NCI-H345 (cell line): ENCODE measurements at regions not wholly inside any gene's neighbourhood (a gene's known extent, or its start where the extent isn't known, plus 50 kb on each side); places are given as distances from the start of the nearest gene placed in this dataset.

Source experiments
- DNase-seq: peaks from one replicate; lab custom pipeline; 2025; lab: John Stamatoyannopoulos, UW

DNA sequence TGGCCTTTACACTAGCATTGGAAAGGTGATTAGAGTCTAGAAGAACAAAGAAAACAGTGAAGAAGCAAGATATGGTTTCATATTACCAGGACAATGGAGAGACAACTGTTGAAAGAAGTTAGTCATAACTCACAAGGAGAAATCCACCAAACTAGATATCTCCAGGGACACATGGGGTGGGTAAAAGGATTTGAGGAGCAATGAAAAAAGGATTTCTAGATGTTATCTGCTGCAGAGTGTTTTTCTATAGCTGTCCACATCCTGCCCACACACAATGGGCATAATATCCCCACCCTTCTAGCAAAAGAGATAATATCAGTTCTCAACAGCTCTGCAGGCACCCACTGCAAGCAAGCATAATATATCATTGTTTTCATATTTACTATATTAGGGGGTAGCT lies 303.1 kb downstream of the HAO1 start:
- DNase-seq = no peak

DNA sequence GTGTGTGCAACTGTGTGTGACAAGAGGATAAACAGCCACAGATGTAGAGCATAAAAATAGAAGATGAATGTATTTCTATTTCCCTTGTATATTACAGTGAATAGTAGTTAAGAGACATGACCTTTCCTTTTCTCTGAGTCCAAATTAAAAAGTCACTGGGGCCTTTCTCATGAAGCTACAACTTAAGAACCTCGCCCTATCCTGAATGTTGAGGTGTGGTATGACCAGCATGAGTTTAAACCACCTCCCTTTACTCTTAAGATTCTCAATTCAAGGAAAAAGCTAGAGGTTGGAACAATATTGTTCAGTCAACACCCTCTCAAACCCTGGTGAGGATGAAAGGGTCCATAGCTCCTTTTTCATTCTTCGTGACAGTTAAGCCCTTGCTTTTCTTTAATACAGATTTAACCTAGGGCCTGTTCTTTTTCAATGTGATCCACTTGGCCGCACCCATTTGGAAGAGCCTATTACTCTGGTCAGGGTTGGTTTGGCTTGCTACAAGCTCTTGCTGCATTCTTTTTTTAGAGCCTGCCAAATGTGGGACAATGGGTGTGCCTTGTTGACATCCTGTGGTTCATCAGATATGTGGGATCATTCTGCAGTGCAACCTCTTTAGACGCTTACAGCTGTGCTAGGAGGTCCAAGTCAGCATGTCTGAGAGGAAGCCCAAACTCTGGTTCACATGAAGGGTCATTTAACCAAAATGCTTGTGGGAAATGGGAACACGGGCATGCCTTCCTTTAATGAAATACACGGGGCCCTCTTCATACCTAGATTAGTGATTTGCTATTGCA lies 290.0 kb downstream of the HAO1 start:
- peak; percentile 65 for DNase-seq

DNA sequence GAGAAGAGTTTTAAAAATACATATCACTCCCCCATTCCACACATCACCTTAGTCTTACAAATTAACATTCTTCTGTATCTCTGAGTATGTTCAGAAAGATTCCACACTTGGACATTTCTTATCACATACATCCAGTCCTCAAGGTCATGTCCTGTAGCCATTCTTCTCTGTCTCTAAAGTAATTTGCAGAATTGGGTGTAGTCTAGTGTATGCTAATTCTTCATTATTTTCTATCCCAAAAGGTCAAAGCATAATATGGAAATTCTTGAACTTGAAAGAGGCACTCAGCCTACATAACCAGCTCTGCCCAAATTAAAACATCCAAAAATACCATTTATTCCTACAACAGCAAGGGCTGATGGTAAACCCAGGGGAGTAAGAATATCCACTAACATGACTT lies 286.0 kb downstream of the HAO1 start:
- no peak for DNase-seq

- DNase-seq = no peak
These were observed 283.4 kb downstream of the HAO1 start for GRCh38 chr20:7656687-7657467.

GRCh38 chr20:7657569-7657968 lies 282.7 kb downstream of the HAO1 start:
- DNase-seq = no peak

DNA sequence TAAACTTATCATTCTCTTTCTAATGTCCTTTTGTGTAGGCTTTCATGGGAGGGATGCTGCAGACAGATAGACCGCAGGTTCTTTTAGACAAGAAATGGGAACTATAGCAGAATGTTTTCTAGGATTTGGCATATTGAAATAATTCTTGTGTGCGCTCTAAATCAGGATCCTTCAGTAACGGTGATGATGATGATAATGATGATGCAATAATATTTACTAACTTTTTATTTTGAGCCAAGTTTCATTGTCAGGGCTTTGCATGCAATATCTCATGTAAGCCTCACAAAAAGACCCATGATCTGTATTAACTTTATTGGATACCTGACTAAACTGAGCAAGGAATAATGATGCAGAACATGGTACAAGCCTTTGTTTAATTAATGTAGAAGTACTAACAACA lies 280.1 kb downstream of the HAO1 start:
- no peak for DNase-seq

DNA sequence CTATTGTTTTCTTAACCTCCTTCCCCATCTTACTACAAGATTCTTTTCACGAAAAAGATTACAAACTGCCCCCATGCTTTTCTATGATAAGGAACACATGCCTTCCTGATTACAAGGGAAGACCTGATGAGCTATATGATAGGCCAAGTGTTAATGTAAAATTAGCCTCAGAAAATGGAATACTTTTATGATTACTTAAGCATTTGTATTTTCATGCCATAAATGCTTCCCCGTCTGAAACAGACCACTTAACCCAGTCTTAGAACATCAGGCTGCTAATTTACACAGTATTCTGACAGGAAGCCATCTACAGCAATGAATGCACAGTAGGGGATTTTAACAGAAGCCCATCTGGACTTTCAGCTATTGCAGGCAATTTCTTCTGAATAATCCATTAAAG lies 274.9 kb downstream of the HAO1 start:
- DNase-seq = no peak

- DNase-seq = no peak
These were observed 273.1 kb downstream of the HAO1 start for GRCh38 chr20:7667194-7667593.

DNA sequence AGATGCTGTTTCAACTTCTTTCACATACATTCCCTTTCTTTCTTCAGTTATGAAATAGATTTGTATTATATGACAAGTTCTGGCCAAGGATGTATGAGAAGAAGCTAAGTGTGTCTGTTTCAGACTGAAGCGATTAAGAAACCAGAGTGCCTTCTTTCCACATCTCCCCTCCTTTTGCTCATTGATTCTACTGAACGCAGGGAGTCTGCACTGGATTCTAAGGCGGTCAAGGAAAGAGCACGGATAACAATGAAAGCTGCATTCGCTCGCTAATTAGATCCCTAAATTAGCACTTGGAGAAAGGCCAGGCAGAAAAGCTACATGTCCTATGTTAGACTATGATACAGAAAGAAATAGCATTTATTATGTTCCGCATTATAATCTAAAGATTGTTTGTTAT lies 267.7 kb downstream of the HAO1 start:
- no peak for DNase-seq

- no peak for DNase-seq
These were observed 266.4 kb downstream of the HAO1 start for GRCh38 chr20:7673841-7674240.

- DNase-seq = no peak
These were observed 257.3 kb downstream of the HAO1 start for GRCh38 chr20:7682916-7683315.

DNA sequence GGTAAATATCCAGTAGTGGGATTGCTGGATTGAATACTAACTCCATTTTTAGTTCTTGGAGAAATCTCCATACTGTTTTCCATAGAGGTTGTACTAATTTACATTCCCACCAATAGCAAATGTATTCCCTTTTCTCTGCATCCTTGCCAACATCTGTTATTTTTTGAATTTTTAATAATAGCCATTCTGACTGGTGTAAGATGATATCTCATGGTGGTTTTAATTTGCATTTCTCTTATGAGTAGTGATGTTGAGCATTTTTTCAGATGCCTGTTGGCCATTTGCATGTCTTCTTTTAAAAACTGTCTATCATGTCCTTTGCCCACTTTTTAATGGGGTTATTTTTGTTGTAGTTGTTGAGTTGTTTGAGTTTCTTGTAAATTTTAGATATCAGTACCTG lies 253.2 kb downstream of the HAO1 start:
- no peak for DNase-seq

DNA sequence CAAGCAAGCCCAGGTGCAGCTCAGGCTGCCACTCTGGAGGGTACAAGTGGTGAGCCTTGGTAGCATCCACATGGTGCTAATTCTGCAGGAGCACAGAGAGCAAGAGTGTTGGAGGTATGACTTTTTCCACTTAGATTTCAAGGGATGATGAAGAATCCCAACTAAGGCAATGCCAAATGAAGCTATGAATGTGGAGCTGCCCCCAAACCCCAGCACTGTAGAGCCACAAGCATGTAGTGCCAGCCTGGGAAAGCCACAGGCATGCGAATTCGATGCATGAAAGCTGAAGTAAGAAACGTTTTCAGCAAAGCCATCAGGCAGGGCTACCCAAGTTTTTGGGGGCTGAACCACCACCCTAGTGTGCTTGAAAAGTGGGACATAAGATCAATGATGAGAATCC lies 251.1 kb downstream of the HAO1 start:
- no peak for DNase-seq

DNA sequence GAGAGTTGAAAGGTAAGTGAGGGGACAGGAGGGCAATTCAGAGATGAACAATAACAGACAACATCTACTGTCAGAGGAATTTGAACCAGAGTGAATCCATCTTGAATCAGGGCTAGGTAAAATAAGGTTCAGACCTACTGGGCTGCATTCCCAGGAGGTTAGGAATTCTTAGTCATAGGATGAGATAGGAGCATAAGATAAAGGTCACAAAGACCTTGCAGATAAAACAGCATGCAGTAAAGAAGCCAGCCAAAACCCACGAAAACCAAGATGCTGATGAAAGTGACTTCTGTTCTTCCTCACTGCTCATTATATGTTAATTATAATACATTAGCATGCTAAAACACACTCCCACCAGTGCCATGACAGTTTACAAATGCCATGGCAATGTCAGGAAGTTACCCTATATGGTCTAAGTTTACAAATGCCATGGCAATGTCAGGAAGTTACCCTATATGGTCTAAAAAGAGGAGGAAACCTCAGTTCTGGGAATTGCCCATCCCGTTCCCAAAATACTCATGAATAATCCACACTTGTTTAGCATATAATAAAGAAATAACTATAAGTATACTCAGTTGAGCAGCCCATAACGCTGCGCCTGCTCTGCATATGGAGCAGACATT lies 248.5 kb downstream of the HAO1 start:
- no peak for DNase-seq

DNA sequence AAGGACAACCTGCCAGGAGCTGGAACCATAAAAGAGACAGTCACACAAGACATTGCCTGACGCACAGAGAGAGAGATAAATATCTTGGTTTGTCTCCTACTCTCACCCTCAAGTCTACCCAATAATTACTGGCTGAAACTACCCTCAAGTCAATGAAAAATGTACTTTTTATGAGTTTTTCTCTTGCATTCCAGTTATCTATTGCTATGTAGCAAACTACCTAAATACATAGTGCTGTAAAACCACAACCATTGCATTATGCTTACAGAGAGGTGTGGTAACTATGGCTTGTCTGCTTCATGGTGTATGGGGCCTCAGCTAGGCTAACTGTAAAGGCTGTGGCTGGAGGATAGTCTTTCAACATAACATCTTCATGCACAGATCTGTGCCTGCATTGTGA lies 247.8 kb downstream of the HAO1 start:
- DNase-seq = no peak

DNA sequence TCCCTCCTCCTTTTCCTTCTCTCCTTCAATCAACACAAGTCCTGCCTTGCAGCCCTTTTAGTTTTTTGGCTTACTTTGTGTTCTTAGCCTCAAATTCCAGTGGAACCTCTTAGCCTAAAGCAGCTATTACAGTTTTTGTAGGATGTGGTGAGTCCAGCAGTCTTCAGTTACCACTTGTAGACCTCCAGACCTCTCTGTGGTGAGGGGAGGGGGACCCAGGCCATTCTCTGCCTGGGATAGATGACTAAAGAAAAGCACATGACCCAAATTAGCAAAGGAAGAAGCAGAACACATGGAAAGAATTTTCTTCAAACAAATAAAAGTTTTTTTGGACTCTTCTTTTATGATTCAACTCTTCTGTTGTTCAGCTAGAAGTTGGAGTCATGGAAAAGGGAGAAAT lies 246.5 kb downstream of the HAO1 start:
- DNase-seq = no peak

- DNase-seq = no peak
These were observed 245.2 kb downstream of the HAO1 start for GRCh38 chr20:7695051-7695495.

DNA sequence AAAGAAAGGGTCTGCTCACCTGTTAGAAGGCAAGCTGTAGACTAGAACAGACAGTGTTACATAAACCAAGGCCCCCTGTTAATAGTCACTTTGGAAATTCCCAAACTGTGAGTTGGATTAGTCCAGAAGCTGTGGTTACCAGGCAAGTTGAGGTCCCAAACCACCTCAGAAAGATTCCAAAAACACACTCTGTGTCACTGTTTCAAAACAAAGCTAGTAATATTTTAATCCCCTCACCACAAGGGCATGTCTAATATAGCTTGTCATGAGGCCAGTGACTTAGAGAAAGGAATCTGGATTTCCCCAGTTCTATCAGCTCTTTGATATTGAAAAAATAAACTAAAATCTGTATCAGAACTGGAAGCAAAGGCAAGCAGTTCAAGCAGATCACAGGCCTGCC lies 244.6 kb downstream of the HAO1 start:
- no peak for DNase-seq

DNA sequence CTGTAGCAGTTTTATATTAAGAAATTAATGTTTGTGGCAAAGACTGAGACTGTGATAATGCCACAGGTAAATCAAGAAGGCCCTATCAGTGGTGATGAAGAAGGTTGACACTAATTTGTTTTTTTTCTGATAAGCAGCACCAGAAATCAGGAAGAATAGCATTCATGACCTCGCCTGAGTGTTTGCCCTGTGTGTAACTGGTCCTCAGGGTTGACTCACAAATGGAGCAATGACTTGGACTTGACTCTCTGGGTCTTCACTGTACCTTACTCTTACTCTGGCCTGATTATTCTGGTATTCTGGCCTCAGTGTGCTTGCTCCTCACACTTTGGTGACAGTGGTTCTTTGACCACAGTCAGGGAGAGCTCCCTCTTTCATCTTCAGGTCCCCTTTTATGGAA lies 243.9 kb downstream of the HAO1 start:
- DNase-seq = no peak

DNA sequence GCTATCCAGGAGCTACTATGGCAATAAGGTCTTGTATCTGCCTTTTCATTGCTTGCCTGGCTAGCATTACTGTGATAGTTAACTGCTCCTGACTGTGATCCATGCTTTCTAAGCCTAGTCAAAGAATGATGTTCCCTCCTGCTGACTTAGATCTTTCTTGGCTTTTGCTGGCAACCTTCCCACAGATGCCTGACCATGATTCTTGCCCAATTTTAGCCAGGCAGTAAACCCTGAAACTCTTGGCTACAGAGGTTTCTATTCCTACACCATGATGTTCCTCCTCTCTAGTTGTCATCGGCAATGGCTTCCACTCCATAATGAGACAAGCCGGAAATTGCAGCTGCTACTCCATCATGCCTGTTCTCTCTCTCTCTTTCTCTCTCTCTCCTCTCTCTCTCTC lies 238.1 kb downstream of the HAO1 start:
- DNase-seq = no peak

DNA sequence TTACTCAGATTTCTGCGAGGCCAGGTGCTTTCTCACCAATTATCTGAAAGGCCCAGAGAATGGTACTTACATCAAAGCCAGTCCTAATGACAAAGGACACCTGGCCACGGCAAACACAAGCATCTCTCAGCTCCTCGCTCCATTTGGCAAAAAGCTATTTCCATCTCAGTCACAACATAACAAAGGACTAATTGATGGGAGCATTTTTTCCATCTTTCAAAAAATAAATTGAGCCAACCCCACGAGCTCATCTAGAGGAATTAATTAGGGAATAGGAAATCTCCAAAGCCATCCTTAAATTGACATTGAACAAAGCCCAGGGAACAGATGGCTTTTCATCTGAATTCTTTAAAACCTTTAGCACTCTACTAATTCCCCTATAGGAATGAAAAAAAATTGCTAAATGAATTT lies 236.7 kb downstream of the HAO1 start:
- peak; percentile 90 for DNase-seq

GRCh38 chr20:7703996-7704395 lies 236.3 kb downstream of the HAO1 start:
- peak; percentile 35 for DNase-seq

- no peak for DNase-seq
These were observed 232.1 kb downstream of the HAO1 start for GRCh38 chr20:7708112-7708511.
